K562 (cell line): ENCODE measurements at regions not wholly inside any gene's neighbourhood (a gene's known extent, or its start where the extent isn't known, plus 50 kb on each side); places are given as distances from the start of the nearest gene placed in this dataset.
A peak's percentile ranks its signal among the peaks of the same experiment; 100 is the strongest.

ENCODE experiments used
- ATAC-seq: fragments of 200-7000 bp; cut with Tn5 transposase; 3 replicates; pipeline ENCODE4 v1.9.1; 2020; ENCODE audit warnings: moderate library complexity
- BruUV-seq: library from RNA; stranded (reverse); fragments of 400-500 nt; replicated peaks from 2 replicates; lab custom pipeline; 2021; lab: Mats Ljungman, UMichigan
- CTCF ChIA-PET: fragments of 300-600 bp; formaldehyde crosslinking; extraction: SDS; loops from one replicate; lab custom pipeline; 2021; ENCODE audit warnings: low intra/inter-chr PET ratio; lab: Yijun Ruan, JAX
- POLR2A ChIA-PET: fragments of 300-600, 350-650 bp; sonication (Branson Sonifier 250); formaldehyde crosslinking; extraction: SDS; loops from one replicate; lab custom pipeline; 2021; ENCODE audit warnings: antibody characterized with exemption, inconsistent platforms; lab: Yijun Ruan, JAX
- DNase-seq, 4 experiments: peaks; one replicate each; pipeline versions ENCODE4 v3.0.0 to v3.0.0-alpha.2; 2011 to 2018; ENCODE audit warnings: low spot score in 3 of 4, mixed read lengths in 3 of 4; ENCODE audit errors: extremely low read depth in 1 of 4
- FAIRE-seq: peaks from 2 replicates; lab custom pipeline; 2011; peaks lifted over from hg19 to GRCh38; lab: Jason Lieb, UNC
- H2AFZ ChIP-seq: 2 replicates; pipeline ENCODE4 v1.6.0; 2011; ENCODE audit warnings: low read depth, low read length, control low read depth, inconsistent platforms
- H3K27ac ChIP-seq: fragments of 200-600 bp; 3 replicates; pipeline ENCODE4 v1.8.0; 2011; ENCODE audit warnings: low read depth, mild to moderate bottlenecking, control low read depth, inconsistent platforms, low read length, moderate library complexity, mixed read lengths; ENCODE audit errors: extremely low read depth
- H3K27me3 ChIP-seq, 2 experiments: fragments of 300-600 bp in 1 of 2; 2 replicates in 1 of 2; 3 replicates in 1 of 2; pipeline versions ENCODE4 v1.6.0 to v1.8.0; 2011; ENCODE audit warnings: inconsistent platforms in 2 of 2, low read length in 2 of 2, mild to moderate bottlenecking in 1 of 2, mixed read lengths in 1 of 2, moderate library complexity in 1 of 2; ENCODE audit not compliant: control insufficient read depth in 2 of 2, insufficient read depth in 2 of 2
- H3K36me3 ChIP-seq: fragments of 300-600 bp; 3 replicates; pipeline ENCODE4 v1.8.0; 2011; ENCODE audit warnings: mild to moderate bottlenecking, low read length, inconsistent platforms; ENCODE audit not compliant: control insufficient read depth, insufficient read depth
- H3K4me1 ChIP-seq, 2 experiments: fragments of 200-600 bp in 1 of 2; replicated peaks in 1 of 2; 2 replicates in 1 of 2; 3 replicates in 1 of 2; pipeline versions ENCODE4 v1.5.1 to v1.8.0; 2011; ENCODE audit warnings: inconsistent platforms in 2 of 2, low read length in 2 of 2, mild to moderate bottlenecking in 1 of 2, mixed read lengths in 1 of 2, moderate library complexity in 1 of 2; ENCODE audit not compliant: control insufficient read depth in 2 of 2, insufficient read depth in 2 of 2
- H3K4me2 ChIP-seq: 2 replicates; pipeline ENCODE4 v1.6.1; 2011; ENCODE audit warnings: low read length, control low read depth, inconsistent platforms, mixed read lengths; ENCODE audit not compliant: insufficient read depth
- H3K4me3 ChIP-seq: fragments of 200-600 bp; sonication (generic), shearing (Covaris generic); 2 replicates; pipeline ENCODE4 v1.5.1; 2016; ENCODE audit warnings: control low read depth, inconsistent platforms
- H3K79me2 ChIP-seq: fragments of 200-600 bp; 3 replicates; pipeline ENCODE4 v1.8.0; 2011; ENCODE audit warnings: low read length, inconsistent platforms; ENCODE audit not compliant: control insufficient read depth, insufficient read depth
- H3K9ac ChIP-seq, 2 experiments: 2 replicates each; pipeline versions ENCODE4 v1.6.0 to v1.6.1; 2011; ENCODE audit warnings: low read depth in 2 of 2, low read length in 2 of 2, control low read depth in 1 of 2, inconsistent platforms in 1 of 2, mild to moderate bottlenecking in 1 of 2, mixed read lengths in 1 of 2; ENCODE audit not compliant: insufficient read depth in 1 of 2
- H3K9me1 ChIP-seq: one replicate; pipeline ENCODE4 v1.6.0; 2011; ENCODE audit warnings: inconsistent platforms, mild to moderate bottlenecking, low read length, moderate library complexity; ENCODE audit not compliant: control insufficient read depth, insufficient read depth
- H3K9me3 ChIP-seq: replicated peaks from 2 replicates; pipeline ENCODE4 v1.5.1; 2011; ENCODE audit warnings: low read depth, low read length, inconsistent platforms; ENCODE audit not compliant: control insufficient read depth, insufficient read depth
- H4K20me1 ChIP-seq: replicated peaks from 2 replicates; pipeline ENCODE4 v1.6.1; 2011; ENCODE audit warnings: low read length, inconsistent platforms, mixed read lengths; ENCODE audit not compliant: control insufficient read depth, insufficient read depth
- CTCF ChIP-seq, 3 experiments: IDR thresholded peaks in 2 of 3; conservative IDR thresholded peaks in 1 of 3; 2 replicates each; pipeline ENCODE4 v1.5.1; 2011 to 2012; ENCODE audit warnings: low read length in 3 of 3, mild to moderate bottlenecking in 3 of 3, control low read depth in 2 of 3, improper control_type of control experiment in 1 of 3, inconsistent platforms in 1 of 3, low read depth in 1 of 3, mixed read lengths in 1 of 3, moderate library complexity in 1 of 3; ENCODE audit not compliant: insufficient read depth in 2 of 3
- EGR1 ChIP-seq: fragments of 450-650 bp; conservative IDR thresholded peaks from 2 replicates; pipeline ENCODE4 v1.6.1; 2017; ENCODE audit warnings: mild to moderate bottlenecking
- HNRNPL ChIP-seq: fragments of 200-400 bp; formaldehyde crosslinking; IDR thresholded peaks from 2 replicates; pipeline ENCODE4 v1.6.1; 2017; ENCODE audit warnings: low read depth, mild to moderate bottlenecking, low read length
- KAT8 ChIP-seq: fragments of 450-650 bp; IDR thresholded peaks from 2 replicates; pipeline ENCODE4 v1.6.1; 2016; ENCODE audit warnings: low read depth, mild to moderate bottlenecking
- MIER1 ChIP-seq: fragments of 450-650 bp; IDR thresholded peaks from 2 replicates; pipeline ENCODE4 v1.6.1; 2016; ENCODE audit warnings: antibody characterized with exemption, mild to moderate bottlenecking, low read depth
- RAD21 ChIP-seq, 2 experiments: fragments of 250-450 bp in 1 of 2; fragments of 450-650 bp in 1 of 2; sonication (Bioruptor Pico) in 1 of 2; formaldehyde crosslinking in 1 of 2; IDR thresholded peaks in 1 of 2; conservative IDR thresholded peaks in 1 of 2; 2 replicates each; pipeline versions ENCODE4 v1.4.0 to v1.8.0; 2020 to 2022; ENCODE audit warnings: mild to moderate bottlenecking in 2 of 2, moderate library complexity in 1 of 2
- SMC3 ChIP-seq: conservative IDR thresholded peaks from 2 replicates; pipeline ENCODE4 v1.6.1; 2011; ENCODE audit warnings: low read depth, low read length, improper control_type of control experiment; ENCODE audit not compliant: insufficient read depth
- ZBTB43 ChIP-seq: sonication (generic); formaldehyde crosslinking; IDR thresholded peaks from 2 replicates; pipeline ENCODE4 v1.8.0; 2023; ENCODE audit warnings: mild to moderate bottlenecking, missing genetic modification reagents
- WGBS: fragments of 100-300 bp; shearing (Covaris generic); methylation state at CpG from one replicate; pipeline ENCODE4 v1.1.6; 2016; ENCODE audit warnings: low coverage, mixed read lengths; ENCODE audit not compliant: insufficient coverage; ENCODE audit errors: missing lambda C conversion rate; 5-methylcytosine and 5-hydroxymethylcytosine counted together
- in situ Hi-C: fragments of 300-500 bp; cut with MboI; formaldehyde crosslinking; loops from 4 replicates; pipeline ENCODE4 v1.15.0; 2018; ENCODE audit warnings: inconsistent platforms, mixed read lengths
- intact Hi-C: fragments of 100-400 bp; cut with micrococcal nuclease; formaldehyde crosslinking; loops from 2 replicates; pipeline ENCODE4 v1.14.2; 2022

GRCh38 chr9:120038342-120038741, 541.6 kb downstream of the CDK5RAP2 start:
- DNase-seq (no peak), ATAC-seq (no peak)
- no peaks in the 10 kb centered on the region for H3K36me3 ChIP-seq
- H3K9ac ChIP-seq = no peak overlapping the region
- CTCF ChIA-PET = no interaction called here
- H3K9me1 ChIP-seq = no peaks in the 10 kb centered on the region
- TF ChIP-seq ZBTB43 (CRISPR knock-in tag) = no peak
- TF ChIP-seq, all 486 proteins: peak for 0
- H3K9me3 ChIP-seq = no peaks in the 10 kb centered on the region
- WGBS = 0% methylated on average over 4 of the region's 4 CpGs
- intact Hi-C loops (no loop called here), in situ Hi-C loops (no loop called here)
- H3K4me1 ChIP-seq = no peaks in the 10 kb centered on the region
- no peak overlapping the region for H3K4me2 ChIP-seq
- POLR2A ChIA-PET = no interaction called here
- H4K20me1 ChIP-seq = no peaks in the 10 kb centered on the region
- no peak overlapping the region for H3K4me3 ChIP-seq
- BruUV-seq = no TSS peak
- FAIRE-seq = no peak
- H2AFZ ChIP-seq = no peak overlapping the region
- no peaks in the 10 kb centered on the region for H3K79me2 ChIP-seq
- H3K27me3 ChIP-seq = no peaks in the 10 kb centered on the region
- H3K27ac ChIP-seq = no peak overlapping the region

- intact Hi-C loops = no loop called here
- Histone ChIP-seq H3K9ac (no peak overlapping the region), H3K4me2 (no peak overlapping the region), H4K20me1 (no peaks in the 10 kb centered on the region), H3K36me3 (no peaks in the 10 kb centered on the region), H2AFZ (no peak overlapping the region), H3K79me2 (no peaks in the 10 kb centered on the region), H3K9me1 (no peaks in the 10 kb centered on the region), H3K9me3 (no peaks in the 10 kb centered on the region), H3K4me1 (no peaks in the 10 kb centered on the region), H3K27ac (no peak overlapping the region), H3K27me3 (no peaks in the 10 kb centered on the region), H3K4me3 (no peak overlapping the region)
- peak; percentile 71 for ATAC-seq
- no TSS peak for BruUV-seq
- ChIA-PET POLR2A (no interaction called here), CTCF (no interaction called here)
- peak; percentile 14 to 37 (median 31) for DNase-seq
- WGBS = 5% methylated on average over 8 of the region's 9 CpGs
- in situ Hi-C loops = no loop called here
- no peak for FAIRE-seq
- no peak for TF ChIP-seq MIER1
- TF ChIP-seq EGR1 = no peak
- peak; percentile 39 to 53 (median 49); a peak in 5 of 6 replicates for TF ChIP-seq CTCF (IDR thresholded peaks at IDR 0.05 in 2 of 3, conservative IDR thresholded peaks at IDR 0.05 in 1 of 3; ENCODE audit: insufficient read depth in 2 of 3, low read depth in 1 of 3, low read length in 3 of 3)
- TF ChIP-seq SMC3 = 0 out of 2 replicates have a peak, but pooled peaks have one; percentile 23
- TF ChIP-seq RAD21 (CRISPR knock-in tag; conservative IDR thresholded peaks at IDR 0.05 in 1 of 2, IDR thresholded peaks at IDR 0.05 in 1 of 2) = peak in 1 of 2 experiments; percentile 34; a peak in 2 of 4 replicates
- no peak for TF ChIP-seq HNRNPL
- TF ChIP-seq KAT8 = no peak
Measured at GRCh38 chr9:120032639-120033038, 547.3 kb downstream of the CDK5RAP2 start.
